ENCODE measurements at regions not wholly inside any gene's neighbourhood (a gene's known extent, or its start where the extent isn't known, plus 50 kb on each side); places are given as distances from the start of the nearest gene placed in this dataset.

GRCh38 chr17:77425348-77425747, 284.6 kb downstream of the SEC14L1 start:
- Mint-ChIP-seq H3K4me3 (no peak overlapping the region), H3K27ac (no peak overlapping the region), H3K4me1 (ENCODE audit: low read depth) (peaks cover 71% of the 10 kb centered on the region), H3K36me3 (no peaks in the 10 kb centered on the region), H3K27me3 (no peaks in the 10 kb centered on the region), H3K9me3 (no peaks in the 10 kb centered on the region)
- POLR2A ChIA-PET: interaction anchor here (1.2 kb wide), 1 partner anchor 16 kb away, joined by 3 read pairs; no protein-coding TSS in a partner anchor
- intact Hi-C loops (cut with micrococcal nuclease): no loop called here
- DNase-seq: no peak
- CTCF ChIA-PET: interaction anchor here (1.4 to 3.4 kb wide), 2 partner anchors 69 to 94 kb away, joined by 3 to 13 read pairs; no protein-coding TSS in a partner anchor

DNA sequence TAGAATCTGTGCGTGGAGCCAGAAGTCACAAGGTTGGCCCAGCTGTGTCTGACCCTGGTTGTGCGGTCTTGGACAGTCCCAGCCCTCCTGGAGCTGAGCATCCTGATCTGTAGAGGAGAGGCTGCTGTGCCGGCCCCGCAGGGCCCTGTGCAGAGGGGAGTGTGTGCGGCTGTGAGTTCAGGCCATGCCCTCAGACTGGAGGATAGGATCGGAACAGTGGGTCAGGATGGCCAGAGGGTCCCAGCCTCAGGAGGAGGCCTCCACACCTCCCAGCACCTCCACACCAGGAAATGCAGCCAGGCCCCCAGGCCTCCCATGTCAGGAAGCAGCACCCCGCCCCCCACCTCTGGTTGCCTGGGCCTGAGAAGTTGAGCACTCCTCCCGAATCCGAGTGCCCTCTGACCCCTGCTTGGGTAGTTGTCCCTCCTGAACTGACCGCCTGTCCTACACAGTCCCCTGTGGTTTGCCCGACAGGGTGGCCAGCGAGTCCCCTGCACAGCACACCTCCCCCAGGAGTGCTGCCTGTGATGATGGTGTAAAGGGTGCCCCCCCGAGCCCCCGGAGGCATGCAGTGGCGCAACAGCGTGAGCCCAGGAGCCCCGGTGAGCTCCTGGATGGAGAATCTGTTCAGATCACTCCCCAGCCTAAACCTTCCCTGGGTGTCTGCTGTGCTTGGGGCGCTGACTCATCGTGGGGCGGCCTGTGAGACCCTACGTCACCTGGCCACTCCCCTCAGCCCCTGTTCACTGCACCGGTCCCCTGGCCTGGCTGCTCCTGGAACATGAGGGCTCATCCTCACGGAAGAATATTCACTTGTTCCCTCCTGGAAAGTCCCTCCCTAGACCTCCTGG, 285.2 kb downstream of the SEC14L1 start:
- ChIA-PET POLR2A (no interaction called here), CTCF (interaction anchor here (1.4 to 11.7 kb wide), 5 partner anchors 15 to 95 kb away, joined by 3 to 209 read pairs (median 60); no protein-coding TSS in a partner anchor)
- no peak overlapping the region for H3K4me3 Mint-ChIP-seq
- intact Hi-C loops (cut with micrococcal nuclease): no loop called here
- H3K9me3 Mint-ChIP-seq: no peaks in the 10 kb centered on the region
- no peaks in the 10 kb centered on the region for H3K36me3 Mint-ChIP-seq
- H3K27me3 Mint-ChIP-seq: no peaks in the 10 kb centered on the region
- H3K4me1 Mint-ChIP-seq (ENCODE audit: low read depth): peaks cover 68% of the 10 kb centered on the region
- DNase-seq: no peak
- H3K27ac Mint-ChIP-seq: no peak overlapping the region

DNA sequence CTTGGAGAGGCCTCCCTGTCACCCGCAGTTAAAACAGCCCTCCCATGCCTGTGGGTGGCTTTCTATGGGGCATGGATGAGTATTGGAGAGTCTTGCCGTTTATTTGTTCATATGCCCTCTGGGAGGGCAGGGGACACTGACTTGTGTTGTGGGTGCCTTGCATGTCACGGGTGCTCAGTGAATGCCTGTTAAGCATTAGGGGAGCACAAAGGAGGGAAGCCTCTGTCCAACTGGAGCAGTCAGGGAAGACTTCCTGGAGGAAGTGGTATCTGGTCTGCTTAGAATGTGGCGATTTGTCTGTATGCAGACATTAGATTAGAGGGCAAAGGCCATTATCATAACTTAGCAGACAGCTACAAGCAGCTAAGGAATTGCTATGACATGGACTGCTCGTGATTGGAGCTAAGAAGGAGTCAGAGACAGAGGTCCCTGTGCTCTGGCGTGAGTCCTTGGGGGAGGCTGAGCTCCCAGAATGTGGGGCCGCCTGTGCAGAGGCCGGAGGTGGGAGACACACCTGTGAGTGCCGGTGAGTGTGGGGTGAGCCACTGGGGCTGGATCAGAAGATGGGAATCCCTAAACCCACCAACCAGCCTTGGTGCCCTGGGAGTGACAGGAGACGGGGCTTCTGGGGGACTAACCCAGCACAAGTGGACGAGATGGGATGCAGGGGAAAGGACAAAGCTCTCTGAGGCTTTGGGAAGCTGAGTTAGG, 286.1 kb downstream of the SEC14L1 start:
- ChIA-PET POLR2A (interaction anchor here (0.8 kb wide), 1 partner anchor 18 kb away, joined by 3 read pairs; no protein-coding TSS in a partner anchor), CTCF (interaction anchor here (1.5 to 11.7 kb wide), 6 partner anchors 14 to 95 kb away, joined by 5 to 209 read pairs (median 54); no protein-coding TSS in a partner anchor)
- intact Hi-C loops (cut with micrococcal nuclease): no loop called here
- Mint-ChIP-seq H3K36me3 (no peaks in the 10 kb centered on the region), H3K27me3 (no peaks in the 10 kb centered on the region), H3K27ac (peak overlapping the region; percentile 46), H3K4me3 (no peak overlapping the region), H3K4me1 (ENCODE audit: low read depth) (peaks cover 63% of the 10 kb centered on the region), H3K9me3 (no peaks in the 10 kb centered on the region)
- DNase-seq: no peak

- no peak for DNase-seq
- Mint-ChIP-seq H3K9me3 (no peaks in the 10 kb centered on the region), H3K36me3 (no peaks in the 10 kb centered on the region), H3K4me3 (no peak overlapping the region), H3K27ac (no peak overlapping the region), H3K27me3 (no peaks in the 10 kb centered on the region), H3K4me1 (ENCODE audit: low read depth) (peaks cover 70% of the 10 kb centered on the region)
- ChIA-PET POLR2A (interaction anchor here (0.8 to 1.1 kb wide), 2 partner anchors 17 to 27 kb away, joined by 3 to 4 read pairs; no protein-coding TSS in a partner anchor), CTCF (interaction anchor here (1.5 to 11.7 kb wide), 7 partner anchors 14 to 95 kb away, joined by 5 to 209 read pairs (median 49); no protein-coding TSS in a partner anchor)
- intact Hi-C loops (cut with micrococcal nuclease): no loop called here
Observed at GRCh38 chr17:77427391-77427991, 286.7 kb downstream of the SEC14L1 start.

DNA sequence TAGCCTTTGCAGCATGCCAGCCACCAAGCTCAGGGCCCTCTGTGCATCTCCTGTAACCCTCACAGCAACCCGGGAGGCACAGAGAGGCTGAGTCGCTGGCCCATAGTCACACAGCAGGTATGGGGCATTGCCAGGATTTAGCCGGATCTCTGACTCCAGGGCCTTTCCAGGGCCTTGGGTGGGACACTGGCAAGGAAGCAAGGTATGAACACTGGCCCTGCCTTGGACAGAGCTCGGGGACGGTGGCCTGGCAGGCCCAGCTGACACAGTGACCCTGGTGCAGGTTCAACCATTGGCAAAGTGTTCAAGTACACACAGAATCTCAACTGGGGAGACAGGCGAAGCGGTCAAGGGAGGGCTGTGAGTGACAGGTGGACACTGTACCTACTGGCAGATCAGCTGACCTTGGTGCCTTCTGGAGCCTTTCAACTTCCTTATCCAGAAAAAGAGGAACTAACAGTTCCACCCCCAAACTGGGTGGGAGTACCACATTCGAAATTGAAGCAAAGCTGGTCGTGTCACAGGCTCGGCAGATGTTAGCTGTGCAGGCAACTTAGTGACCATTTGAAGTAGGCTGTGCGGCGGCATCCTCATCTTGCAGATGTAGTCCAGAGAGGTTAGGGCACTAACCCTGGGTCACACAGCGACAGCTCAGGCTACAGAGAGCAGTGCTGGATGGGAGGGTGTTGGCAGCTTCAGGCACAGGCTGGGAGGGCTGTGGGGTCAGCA, 287.4 kb downstream of the SEC14L1 start:
- Mint-ChIP-seq H3K4me3 (no peak overlapping the region), H3K36me3 (no peaks in the 10 kb centered on the region), H3K9me3 (no peaks in the 10 kb centered on the region), H3K27me3 (no peaks in the 10 kb centered on the region), H3K27ac (peak overlapping the region; percentile 61), H3K4me1 (ENCODE audit: low read depth) (peaks cover 73% of the 10 kb centered on the region)
- intact Hi-C loops (cut with micrococcal nuclease): no loop called here
- no peak for DNase-seq
- CTCF ChIA-PET: interaction anchor here (0.7 to 11.7 kb wide), 18 partner anchors 8 to 96 kb away, joined by 3 to 209 read pairs (median 8); no protein-coding TSS in a partner anchor
- POLR2A ChIA-PET: interaction anchor here (0.7 to 2.0 kb wide), 3 partner anchors 13 to 29 kb away, joined by 3 to 5 read pairs (median 4); no protein-coding TSS in a partner anchor

DNA sequence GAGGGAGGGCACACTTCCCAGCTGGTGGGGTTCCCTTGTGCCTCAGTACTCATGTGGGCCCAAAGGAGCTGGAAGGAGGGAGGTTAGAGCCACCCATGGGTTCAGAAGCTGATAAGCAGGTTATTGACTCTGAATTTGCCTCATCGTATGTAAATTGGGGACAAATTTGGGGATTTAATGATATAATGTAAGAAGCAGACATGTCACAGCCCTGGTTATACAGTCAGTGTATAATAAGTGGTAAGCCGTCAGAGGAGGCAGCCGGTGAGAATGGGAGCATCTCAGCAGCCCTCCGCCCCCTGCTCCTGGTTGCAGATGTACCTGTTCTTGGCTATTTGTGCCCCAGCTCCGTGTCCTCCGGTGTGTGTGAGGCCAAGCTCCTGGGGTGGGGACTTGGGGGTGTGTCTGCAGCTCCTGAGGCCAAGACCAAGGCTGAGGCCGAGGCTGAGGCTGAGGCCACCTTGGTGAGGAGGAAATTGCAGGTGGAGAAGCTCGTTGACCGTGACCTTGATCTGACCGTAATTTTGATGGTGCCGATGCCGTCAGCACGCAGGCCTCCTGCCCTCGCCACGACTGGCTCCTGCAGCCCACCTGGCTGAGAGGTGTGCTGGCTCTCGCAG, 288.1 kb downstream of the SEC14L1 start:
- intact Hi-C loops (cut with micrococcal nuclease): no loop called here
- Mint-ChIP-seq H3K4me1 (ENCODE audit: low read depth) (peaks cover 75% of the 10 kb centered on the region), H3K4me3 (no peak overlapping the region), H3K27me3 (no peaks in the 10 kb centered on the region), H3K27ac (peak overlapping the region; percentile 61), H3K9me3 (no peaks in the 10 kb centered on the region), H3K36me3 (no peaks in the 10 kb centered on the region)
- ChIA-PET POLR2A (interaction anchor here (0.7 to 2.0 kb wide), 4 partner anchors 8 to 28 kb away, joined by 3 to 7 read pairs (median 4); no protein-coding TSS in a partner anchor), CTCF (interaction anchor here (0.7 to 11.7 kb wide), 22 partner anchors 9 to 100 kb away, joined by 3 to 209 read pairs (median 6); no protein-coding TSS in a partner anchor)
- DNase-seq: no peak

- H3K36me3 Mint-ChIP-seq: no peaks in the 10 kb centered on the region
- no peak overlapping the region for H3K27ac Mint-ChIP-seq
- no peaks in the 10 kb centered on the region for H3K27me3 Mint-ChIP-seq
- ChIA-PET POLR2A (interaction anchor here (1.0 to 2.0 kb wide), 5 partner anchors 8 to 45 kb away, joined by 3 to 7 read pairs (median 5); no protein-coding TSS in a partner anchor), CTCF (interaction anchor here (0.5 to 11.7 kb wide), 41 partner anchors 10 to 312 kb away, joined by 3 to 209 read pairs (median 6); no protein-coding TSS in a partner anchor)
- intact Hi-C loops (cut with micrococcal nuclease): no loop called here
- H3K4me1 Mint-ChIP-seq (ENCODE audit: low read depth): peaks cover 81% of the 10 kb centered on the region
- DNase-seq: no peak
- no peak overlapping the region for H3K4me3 Mint-ChIP-seq
- no peaks in the 10 kb centered on the region for H3K9me3 Mint-ChIP-seq
Observed at GRCh38 chr17:77429369-77429968, 288.7 kb downstream of the SEC14L1 start.

GRCh38 chr17:77429969-77430752, 289.4 kb downstream of the SEC14L1 start:
- Mint-ChIP-seq H3K36me3 (no peaks in the 10 kb centered on the region), H3K4me1 (ENCODE audit: low read depth) (peaks cover 83% of the 10 kb centered on the region), H3K9me3 (no peaks in the 10 kb centered on the region), H3K27ac (no peak overlapping the region), H3K4me3 (no peak overlapping the region), H3K27me3 (no peaks in the 10 kb centered on the region)
- DNase-seq: peak; percentile 90
- intact Hi-C loops (cut with micrococcal nuclease): loop anchor here (1.0 kb wide), 1 partner anchor 65 kb away; no protein-coding TSS in a partner anchor
- ChIA-PET POLR2A (interaction anchor here (1.0 to 2.0 kb wide), 6 partner anchors 9 to 44 kb away, joined by 3 to 7 read pairs (median 4); no protein-coding TSS in a partner anchor), CTCF (interaction anchor here (0.5 to 11.7 kb wide), 41 partner anchors 9 to 311 kb away, joined by 3 to 209 read pairs (median 6); no protein-coding TSS in a partner anchor)

GRCh38 chr17:77432034-77432661, 291.4 kb downstream of the SEC14L1 start:
- H3K27ac Mint-ChIP-seq: peak overlapping the region; percentile 51
- H3K36me3 Mint-ChIP-seq: no peaks in the 10 kb centered on the region
- peak overlapping the region; percentile 45 for H3K4me3 Mint-ChIP-seq
- ChIA-PET POLR2A (interaction anchor here (1.0 to 5.4 kb wide), 2 partner anchors 13 to 17 kb away, joined by 3 to 19 read pairs; no protein-coding TSS in a partner anchor), CTCF (interaction anchor here (0.7 to 11.7 kb wide), 4 partner anchors 21 to 62 kb away, joined by 4 to 209 read pairs (median 74); no protein-coding TSS in a partner anchor)
- DNase-seq: no peak
- no peaks in the 10 kb centered on the region for H3K27me3 Mint-ChIP-seq
- no peaks in the 10 kb centered on the region for H3K9me3 Mint-ChIP-seq
- peaks cover 85% of the 10 kb centered on the region for H3K4me1 Mint-ChIP-seq (ENCODE audit: low read depth)
- intact Hi-C loops (cut with micrococcal nuclease): no loop called here
